M059J (cell line): ENCODE measurements at regions not wholly inside any gene's neighbourhood (a gene's known extent, or its start where the extent isn't known, plus 50 kb on each side); places are given as distances from the start of the nearest gene placed in this dataset.
A peak's percentile ranks its signal among the peaks of the same experiment; 100 is the strongest.

Experiments used
- DNase-seq: peaks from one replicate; pipeline ENCODE4 v3.0.0-alpha.2; 2012; ENCODE audit warnings: low read depth

GRCh38 chr4:19791422-19792123 is 460.1 kb upstream of the SLIT2 start:
- peak; percentile 17 for DNase-seq

GRCh38 chr4:19786616-19787015 is 465.1 kb upstream of the SLIT2 start:
- no peak for DNase-seq

GRCh38 chr4:19783667-19784223 is 468.0 kb upstream of the SLIT2 start:
- no peak for DNase-seq

GRCh38 chr4:19780871-19781270 is 470.8 kb upstream of the SLIT2 start:
- no peak for DNase-seq

- peak; percentile 44 for DNase-seq
Measured at GRCh38 chr4:19776929-19777328, 474.8 kb upstream of the SLIT2 start.

- DNase-seq = peak; percentile 99
Measured at GRCh38 chr4:19776021-19776459, 475.7 kb upstream of the SLIT2 start.

GRCh38 chr4:19774690-19775256 is 476.9 kb upstream of the SLIT2 start:
- DNase-seq = peak; percentile 23

- no peak for DNase-seq
Measured at GRCh38 chr4:19772581-19772980, 479.1 kb upstream of the SLIT2 start.

GRCh38 chr4:19756661-19757060 is 495.0 kb upstream of the SLIT2 start:
- DNase-seq = no peak

GRCh38 chr4:19752599-19752998 is 499.1 kb upstream of the SLIT2 start:
- DNase-seq = no peak

- DNase-seq = peak; percentile 83
Measured at GRCh38 chr4:19748519-19749479, 502.9 kb upstream of the SLIT2 start.

- DNase-seq = no peak
Measured at GRCh38 chr4:19746377-19746776, 505.3 kb upstream of the SLIT2 start.

- no peak for DNase-seq
Measured at GRCh38 chr4:19743115-19743638, 508.5 kb upstream of the SLIT2 start.

GRCh38 chr4:19739101-19739651 is 512.5 kb upstream of the SLIT2 start:
- DNase-seq = peak; percentile 94

GRCh38 chr4:19736968-19737756 is 514.5 kb upstream of the SLIT2 start:
- peak; percentile 69 for DNase-seq

- no peak for DNase-seq
Measured at GRCh38 chr4:19735012-19735411, 516.7 kb upstream of the SLIT2 start.

- peak; percentile 81 for DNase-seq
Measured at GRCh38 chr4:19729886-19730651, 521.6 kb upstream of the SLIT2 start.

GRCh38 chr4:19728773-19729172 is 522.9 kb upstream of the SLIT2 start:
- DNase-seq = no peak

- DNase-seq = no peak
Measured at GRCh38 chr4:19727141-19727540, 524.6 kb upstream of the SLIT2 start.

- DNase-seq = no peak
Measured at GRCh38 chr4:19725130-19725529, 526.6 kb upstream of the SLIT2 start.
